ENCODE measurements at regions not wholly inside any gene's neighbourhood (a gene's known extent, or its start where the extent isn't known, plus 50 kb on each side); places are given as distances from the start of the nearest gene placed in this dataset.

DNA sequence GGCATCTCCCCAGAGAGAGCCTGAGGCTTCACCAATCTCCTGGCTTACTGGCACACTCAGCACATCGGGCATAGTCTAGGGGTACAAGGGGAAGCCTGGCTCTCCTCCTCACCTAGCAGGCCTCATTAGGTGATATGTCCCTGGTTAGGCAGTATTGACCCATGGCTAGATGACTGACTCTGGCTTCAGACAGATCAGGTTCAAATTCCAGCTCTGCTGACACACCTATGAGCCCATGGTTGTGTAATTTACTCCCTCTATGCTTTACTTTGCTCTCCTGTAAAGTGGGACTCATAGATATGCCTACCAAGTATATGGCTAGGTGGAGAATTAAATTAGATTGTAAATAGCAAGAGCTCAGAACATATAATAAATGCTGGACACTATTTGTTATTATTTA lies 157.3 kb upstream of the IRX3 start:
- H3K9me3 ChIP-seq (ENCODE audit: control insufficient read depth, insufficient read depth, low read depth, low read length): peaks cover 16% of the 10 kb centered on the region
- peaks cover 9% of the 10 kb centered on the region; the same call in 1 of the 2 replicates for H3K27me3 ChIP-seq (ENCODE audit: control insufficient read depth, insufficient read depth, low read length)
- no peak overlapping the region for H3K9ac ChIP-seq (ENCODE audit: low read length)
- H3K27ac ChIP-seq (ENCODE audit: low read depth, low read length): no peak overlapping the region
- H3K36me3 ChIP-seq (ENCODE audit: control insufficient read depth, insufficient read depth, low read length): no peaks in the 10 kb centered on the region
- H3K4me1 ChIP-seq (ENCODE audit: control insufficient read depth, insufficient read depth, low read length): peaks cover 7% of the 10 kb centered on the region; the same call in 1 of the 2 replicates
- no peak overlapping the region for H3K4me3 ChIP-seq (ENCODE audit: low read depth, low read length)

DNA sequence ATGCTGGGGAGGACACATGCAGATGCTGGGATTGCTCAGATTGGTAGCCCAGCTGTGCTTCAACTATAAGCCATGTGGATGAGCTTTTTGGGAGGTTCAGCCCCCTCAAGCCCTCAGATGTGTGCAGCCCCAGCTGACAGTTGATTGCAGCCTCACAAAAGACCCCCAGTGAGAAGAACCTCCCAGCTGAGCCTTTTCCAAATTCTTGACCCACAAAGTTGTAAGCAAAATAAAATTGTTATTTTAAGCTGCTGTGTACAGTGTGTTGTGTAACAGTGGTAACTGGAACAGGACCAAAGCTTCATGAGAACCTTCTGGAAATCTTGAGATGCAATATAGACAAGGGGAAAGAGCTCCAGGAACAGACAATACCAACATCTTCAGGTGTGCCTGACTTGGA lies 156.8 kb upstream of the IRX3 start:
- Histone ChIP-seq H3K4me3 (ENCODE audit: low read depth, low read length) (no peak overlapping the region), H3K27ac (ENCODE audit: low read depth, low read length) (no peak overlapping the region), H3K27me3 (ENCODE audit: control insufficient read depth, insufficient read depth, low read length) (peaks cover 11% of the 10 kb centered on the region; the same call in 1 of the 2 replicates), H3K9me3 (ENCODE audit: control insufficient read depth, insufficient read depth, low read depth, low read length) (peaks cover 16% of the 10 kb centered on the region), H3K4me1 (ENCODE audit: control insufficient read depth, insufficient read depth, low read length) (peaks cover 7% of the 10 kb centered on the region; the same call in 1 of the 2 replicates), H3K9ac (ENCODE audit: low read length) (no peak overlapping the region), H3K36me3 (ENCODE audit: control insufficient read depth, insufficient read depth, low read length) (no peaks in the 10 kb centered on the region)

- Histone ChIP-seq H3K9me3 (ENCODE audit: control insufficient read depth, insufficient read depth, low read depth, low read length) (peaks cover 16% of the 10 kb centered on the region), H3K4me3 (ENCODE audit: low read depth, low read length) (no peak overlapping the region), H3K36me3 (ENCODE audit: control insufficient read depth, insufficient read depth, low read length) (no peaks in the 10 kb centered on the region), H3K27ac (ENCODE audit: low read depth, low read length) (no peak overlapping the region), H3K9ac (ENCODE audit: low read length) (no peak overlapping the region), H3K4me1 (ENCODE audit: control insufficient read depth, insufficient read depth, low read length) (peaks cover 2% of the 10 kb centered on the region; the same call in 1 of the 2 replicates), H3K27me3 (ENCODE audit: control insufficient read depth, insufficient read depth, low read length) (peaks cover 11% of the 10 kb centered on the region; the same call in 1 of the 2 replicates)
These were observed 156.3 kb upstream of the IRX3 start for GRCh38 chr16:54442864-54443263.

- H3K9me3 ChIP-seq (ENCODE audit: control insufficient read depth, insufficient read depth, low read depth, low read length): peaks cover 8% of the 10 kb centered on the region; the same call in 1 of the 2 replicates
- H3K9ac ChIP-seq (ENCODE audit: low read length): no peak overlapping the region
- no peak overlapping the region for H3K4me3 ChIP-seq (ENCODE audit: low read depth, low read length)
- H3K4me1 ChIP-seq (ENCODE audit: control insufficient read depth, insufficient read depth, low read length): no peaks in the 10 kb centered on the region
- no peak overlapping the region for H3K27ac ChIP-seq (ENCODE audit: low read depth, low read length)
- H3K36me3 ChIP-seq (ENCODE audit: control insufficient read depth, insufficient read depth, low read length): no peaks in the 10 kb centered on the region
- peaks cover 11% of the 10 kb centered on the region; the same call in 1 of the 2 replicates for H3K27me3 ChIP-seq (ENCODE audit: control insufficient read depth, insufficient read depth, low read length)
These were observed 151.9 kb upstream of the IRX3 start for GRCh38 chr16:54438469-54438868.

DNA sequence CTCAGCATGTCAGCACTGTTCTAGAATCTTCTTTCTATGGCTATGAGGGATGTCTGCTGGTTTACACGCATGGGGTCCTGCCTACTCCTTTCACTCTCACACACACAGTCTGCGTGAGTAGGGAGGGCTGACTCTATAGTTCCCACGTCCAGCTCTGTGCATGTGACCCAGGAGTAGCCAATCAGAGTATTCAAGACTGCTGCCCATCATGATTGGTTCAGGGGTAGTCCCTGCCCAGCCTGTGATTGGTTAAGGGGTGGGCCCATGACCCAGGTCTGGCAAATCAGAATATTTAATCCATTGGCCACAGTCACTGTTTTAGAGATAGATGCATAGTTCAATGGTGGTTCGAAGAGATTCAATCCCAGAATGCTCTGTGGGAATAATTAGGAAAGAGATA lies 151.3 kb upstream of the IRX3 start:
- Histone ChIP-seq H3K4me1 (ENCODE audit: control insufficient read depth, insufficient read depth, low read length) (no peaks in the 10 kb centered on the region), H3K27ac (ENCODE audit: low read depth, low read length) (no peak overlapping the region), H3K9ac (ENCODE audit: low read length) (no peak overlapping the region), H3K27me3 (ENCODE audit: control insufficient read depth, insufficient read depth, low read length) (peaks cover 11% of the 10 kb centered on the region; the same call in 1 of the 2 replicates), H3K9me3 (ENCODE audit: control insufficient read depth, insufficient read depth, low read depth, low read length) (peaks cover 5% of the 10 kb centered on the region; the same call in 1 of the 2 replicates), H3K4me3 (ENCODE audit: low read depth, low read length) (no peak overlapping the region), H3K36me3 (ENCODE audit: control insufficient read depth, insufficient read depth, low read length) (no peaks in the 10 kb centered on the region)

GRCh38 chr16:54437401-54437800 lies 150.8 kb upstream of the IRX3 start:
- Histone ChIP-seq H3K9me3 (ENCODE audit: control insufficient read depth, insufficient read depth, low read depth, low read length) (0 out of 2 replicates have a peak, but pooled peaks cover 5% of the 10 kb centered on the region), H3K4me3 (ENCODE audit: low read depth, low read length) (no peak overlapping the region), H3K9ac (ENCODE audit: low read length) (no peak overlapping the region), H3K36me3 (ENCODE audit: control insufficient read depth, insufficient read depth, low read length) (no peaks in the 10 kb centered on the region), H3K27ac (ENCODE audit: low read depth, low read length) (no peak overlapping the region), H3K4me1 (ENCODE audit: control insufficient read depth, insufficient read depth, low read length) (no peaks in the 10 kb centered on the region), H3K27me3 (ENCODE audit: control insufficient read depth, insufficient read depth, low read length) (peaks cover 11% of the 10 kb centered on the region; the same call in 1 of the 2 replicates)

GRCh38 chr16:54436346-54436745 lies 149.8 kb upstream of the IRX3 start:
- Histone ChIP-seq H3K4me3 (ENCODE audit: low read depth, low read length) (no peak overlapping the region), H3K27ac (ENCODE audit: low read depth, low read length) (no peak overlapping the region), H3K4me1 (ENCODE audit: control insufficient read depth, insufficient read depth, low read length) (no peaks in the 10 kb centered on the region), H3K9ac (ENCODE audit: low read length) (no peak overlapping the region), H3K9me3 (ENCODE audit: control insufficient read depth, insufficient read depth, low read depth, low read length) (0 out of 2 replicates have a peak, but pooled peaks cover 5% of the 10 kb centered on the region), H3K36me3 (ENCODE audit: control insufficient read depth, insufficient read depth, low read length) (no peaks in the 10 kb centered on the region), H3K27me3 (ENCODE audit: control insufficient read depth, insufficient read depth, low read length) (peaks cover 12% of the 10 kb centered on the region; the same call in 1 of the 2 replicates)

DNA sequence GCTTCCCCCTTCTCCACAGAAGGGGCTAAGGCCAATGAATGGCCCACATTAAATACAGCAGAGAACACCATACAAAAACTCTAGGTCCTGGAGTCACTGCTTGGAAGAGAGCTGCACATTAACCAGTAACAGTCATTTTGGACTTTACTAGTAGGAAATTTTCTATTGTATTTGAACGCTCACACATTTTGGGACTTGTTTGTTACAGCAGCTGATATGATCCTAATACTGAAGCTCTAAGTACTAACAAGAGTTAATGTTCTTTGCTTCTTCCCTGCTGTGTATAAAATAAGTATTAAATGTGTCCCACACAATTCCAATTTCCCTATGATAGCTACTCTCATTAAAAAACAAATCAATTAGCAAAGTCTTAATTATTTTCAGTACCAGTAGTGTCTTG lies 148.3 kb upstream of the IRX3 start:
- H3K4me3 ChIP-seq (ENCODE audit: low read depth, low read length): no peak overlapping the region
- peaks cover 15% of the 10 kb centered on the region; the same call in 1 of the 2 replicates for H3K27me3 ChIP-seq (ENCODE audit: control insufficient read depth, insufficient read depth, low read length)
- H3K4me1 ChIP-seq (ENCODE audit: control insufficient read depth, insufficient read depth, low read length): 0 out of 2 replicates have a peak, but pooled peaks cover 5% of the 10 kb centered on the region
- no peak overlapping the region for H3K9ac ChIP-seq (ENCODE audit: low read length)
- peaks cover 9% of the 10 kb centered on the region for H3K9me3 ChIP-seq (ENCODE audit: control insufficient read depth, insufficient read depth, low read depth, low read length)
- no peaks in the 10 kb centered on the region for H3K36me3 ChIP-seq (ENCODE audit: control insufficient read depth, insufficient read depth, low read length)
- no peak overlapping the region for H3K27ac ChIP-seq (ENCODE audit: low read depth, low read length)

- H3K4me1 ChIP-seq (ENCODE audit: control insufficient read depth, insufficient read depth, low read length): 0 out of 2 replicates have a peak, but pooled peaks cover 5% of the 10 kb centered on the region
- H3K27me3 ChIP-seq (ENCODE audit: control insufficient read depth, insufficient read depth, low read length): 0 out of 2 replicates have a peak, but pooled peaks cover 9% of the 10 kb centered on the region
- no peak overlapping the region for H3K27ac ChIP-seq (ENCODE audit: low read depth, low read length)
- H3K9ac ChIP-seq (ENCODE audit: low read length): no peak overlapping the region
- no peaks in the 10 kb centered on the region for H3K36me3 ChIP-seq (ENCODE audit: control insufficient read depth, insufficient read depth, low read length)
- no peak overlapping the region for H3K4me3 ChIP-seq (ENCODE audit: low read depth, low read length)
- H3K9me3 ChIP-seq (ENCODE audit: control insufficient read depth, insufficient read depth, low read depth, low read length): peaks cover 21% of the 10 kb centered on the region
These were observed 146.3 kb upstream of the IRX3 start for GRCh38 chr16:54432897-54433229.

DNA sequence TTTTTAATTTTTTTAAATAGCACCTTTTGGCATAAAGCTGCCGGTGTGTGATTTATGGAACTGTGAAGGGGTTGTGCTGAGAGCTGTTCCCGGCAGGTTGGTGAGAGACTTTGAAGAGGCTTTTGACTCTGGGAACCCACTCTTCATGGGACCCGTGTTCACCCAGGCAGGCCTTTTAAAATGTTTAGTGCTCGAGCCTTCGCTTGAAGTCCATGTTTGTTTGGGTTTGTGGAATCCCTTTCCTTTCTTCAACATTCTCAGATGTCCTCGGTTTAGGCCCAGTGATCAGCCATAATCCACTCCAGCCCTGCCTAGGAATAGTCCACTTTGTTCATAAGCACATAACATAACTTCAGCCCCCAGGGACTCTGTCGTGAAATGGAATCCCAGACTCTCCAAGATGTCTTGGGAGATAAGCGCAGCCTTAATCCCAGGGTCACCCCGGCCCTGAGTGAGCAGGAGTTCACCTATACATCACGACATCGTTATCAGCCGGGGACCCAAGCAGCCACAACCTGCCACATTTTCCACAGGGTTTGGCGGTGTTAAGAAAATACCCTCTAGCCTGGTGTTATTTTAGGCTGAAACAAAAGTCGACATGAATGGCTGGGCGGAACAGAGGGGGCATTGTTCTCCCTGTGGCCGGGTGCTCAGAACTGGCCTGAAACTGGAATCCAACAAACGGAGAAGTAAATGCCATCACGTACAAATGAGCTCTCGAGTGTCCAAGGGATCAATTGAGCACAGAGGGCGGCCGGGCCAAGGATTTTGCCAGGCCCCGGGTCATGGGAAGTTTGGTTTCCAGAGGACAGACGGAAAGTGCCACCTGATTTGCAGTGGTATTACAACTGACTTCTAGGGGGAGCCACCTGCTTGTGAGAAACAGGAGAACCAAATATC lies 145.7 kb upstream of the IRX3 start:
- Histone ChIP-seq H3K9me3 (ENCODE audit: control insufficient read depth, insufficient read depth, low read depth, low read length) (peaks cover 21% of the 10 kb centered on the region), H3K36me3 (ENCODE audit: control insufficient read depth, insufficient read depth, low read length) (no peaks in the 10 kb centered on the region), H3K27ac (ENCODE audit: low read depth, low read length) (no peak overlapping the region), H3K9ac (ENCODE audit: low read length) (no peak overlapping the region), H3K4me3 (ENCODE audit: low read depth, low read length) (no peak overlapping the region), H3K4me1 (ENCODE audit: control insufficient read depth, insufficient read depth, low read length) (0 out of 2 replicates have a peak, but pooled peaks cover 5% of the 10 kb centered on the region), H3K27me3 (ENCODE audit: control insufficient read depth, insufficient read depth, low read length) (0 out of 2 replicates have a peak, but pooled peaks cover 9% of the 10 kb centered on the region)

All from HUES6 (cell line).